HG03108 (cell line): ENCODE measurements at regions not wholly inside any gene's neighbourhood (a gene's known extent, or its start where the extent isn't known, plus 50 kb on each side); places are given as distances from the start of the nearest gene placed in this dataset.

Source experiments
- ATAC-seq: cut with Tn5 transposase; IDR thresholded peaks from one replicate; pipeline ENCODE4 v1.9.1; 2021; ENCODE audit warnings: moderate library complexity; ENCODE audit not compliant: unreplicated experiment

- no peak for ATAC-seq
These were observed 673.6 kb upstream of the ADGRL2 start for GRCh38 chr1:81126989-81127581.

- no peak for ATAC-seq
These were observed 675.1 kb upstream of the ADGRL2 start for GRCh38 chr1:81125672-81126071.

- no peak for ATAC-seq
These were observed 679.4 kb upstream of the ADGRL2 start for GRCh38 chr1:81121306-81121705.

GRCh38 chr1:81119319-81119718 is 681.4 kb upstream of the ADGRL2 start:
- ATAC-seq = no peak

GRCh38 chr1:81118550-81118949 is 682.2 kb upstream of the ADGRL2 start:
- no peak for ATAC-seq

GRCh38 chr1:81115422-81115821 is 685.3 kb upstream of the ADGRL2 start:
- ATAC-seq = no peak

- no peak for ATAC-seq
These were observed 686.5 kb upstream of the ADGRL2 start for GRCh38 chr1:81114191-81114590.

- no peak for ATAC-seq
These were observed 687.0 kb upstream of the ADGRL2 start for GRCh38 chr1:81113688-81114087.

- no peak for ATAC-seq
These were observed 688.9 kb upstream of the ADGRL2 start for GRCh38 chr1:81111818-81112217.

- ATAC-seq = no peak
These were observed 691.7 kb upstream of the ADGRL2 start for GRCh38 chr1:81109038-81109437.

GRCh38 chr1:81097860-81098259 is 702.9 kb upstream of the ADGRL2 start:
- no peak for ATAC-seq

- ATAC-seq = no peak
These were observed 727.2 kb upstream of the ADGRL2 start for GRCh38 chr1:81073580-81073979.

- no peak for ATAC-seq
These were observed 728.6 kb upstream of the ADGRL2 start for GRCh38 chr1:81071969-81072753.

GRCh38 chr1:81071072-81071858 is 729.5 kb upstream of the ADGRL2 start:
- ATAC-seq = no peak

- ATAC-seq = no peak
These were observed 730.9 kb upstream of the ADGRL2 start for GRCh38 chr1:81069856-81070255.

GRCh38 chr1:81068726-81069125 is 732.0 kb upstream of the ADGRL2 start:
- no peak for ATAC-seq

- no peak for ATAC-seq
These were observed 746.9 kb upstream of the ADGRL2 start for GRCh38 chr1:81053826-81054225.

- ATAC-seq = no peak
These were observed 748.6 kb upstream of the ADGRL2 start for GRCh38 chr1:81052162-81052561.

- no peak for ATAC-seq
These were observed 750.3 kb upstream of the ADGRL2 start for GRCh38 chr1:81050390-81050789.

GRCh38 chr1:81044708-81045107 is 756.0 kb upstream of the ADGRL2 start:
- ATAC-seq = no peak

- no peak for ATAC-seq
These were observed 758.5 kb upstream of the ADGRL2 start for GRCh38 chr1:81042225-81042624.

GRCh38 chr1:81034291-81034690 is 766.4 kb upstream of the ADGRL2 start:
- no peak for ATAC-seq
